GM18507 (cell line): ENCODE measurements at regions not wholly inside any gene's neighbourhood (a gene's known extent, or its start where the extent isn't known, plus 50 kb on each side); places are given as distances from the start of the nearest gene placed in this dataset.

Experiments
- DNase-seq: peaks from one replicate; pipeline ENCODE4 v3.0.0; 2011; ENCODE audit warnings: low read depth; ENCODE audit not compliant: insufficient read length; ENCODE audit errors: extremely low spot score
- FAIRE-seq: peaks from 2 replicates; lab custom pipeline; 2011; peaks lifted over from hg19 to GRCh38; lab: Jason Lieb, UNC

DNA sequence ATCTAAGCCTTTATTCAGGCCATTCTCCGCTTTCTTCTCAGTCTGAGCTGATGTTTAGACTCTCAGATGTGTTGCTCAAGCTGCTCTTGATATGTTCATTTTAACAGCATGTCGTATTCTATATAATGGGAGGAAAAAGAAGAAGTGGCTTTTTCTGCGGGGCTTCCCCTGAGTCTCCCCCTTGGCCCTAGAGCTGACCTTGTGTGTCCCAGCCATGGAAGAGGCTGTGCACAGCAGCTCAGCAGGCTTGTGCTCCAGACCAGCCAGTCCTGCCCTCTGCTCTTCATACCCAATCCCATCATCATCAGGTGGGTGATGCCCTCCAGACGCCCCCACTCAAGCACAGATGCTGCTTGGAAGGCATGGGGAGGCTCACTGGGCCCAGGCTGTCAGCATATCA, 155.1 kb upstream of the CELF4 start:
- DNase-seq (no peak), FAIRE-seq (no peak)

- FAIRE-seq = no peak
- DNase-seq = no peak
Measured at GRCh38 chr18:37717656-37718055, 152.1 kb upstream of the CELF4 start.

GRCh38 chr18:37717098-37717497, 151.5 kb upstream of the CELF4 start:
- FAIRE-seq = no peak

DNA sequence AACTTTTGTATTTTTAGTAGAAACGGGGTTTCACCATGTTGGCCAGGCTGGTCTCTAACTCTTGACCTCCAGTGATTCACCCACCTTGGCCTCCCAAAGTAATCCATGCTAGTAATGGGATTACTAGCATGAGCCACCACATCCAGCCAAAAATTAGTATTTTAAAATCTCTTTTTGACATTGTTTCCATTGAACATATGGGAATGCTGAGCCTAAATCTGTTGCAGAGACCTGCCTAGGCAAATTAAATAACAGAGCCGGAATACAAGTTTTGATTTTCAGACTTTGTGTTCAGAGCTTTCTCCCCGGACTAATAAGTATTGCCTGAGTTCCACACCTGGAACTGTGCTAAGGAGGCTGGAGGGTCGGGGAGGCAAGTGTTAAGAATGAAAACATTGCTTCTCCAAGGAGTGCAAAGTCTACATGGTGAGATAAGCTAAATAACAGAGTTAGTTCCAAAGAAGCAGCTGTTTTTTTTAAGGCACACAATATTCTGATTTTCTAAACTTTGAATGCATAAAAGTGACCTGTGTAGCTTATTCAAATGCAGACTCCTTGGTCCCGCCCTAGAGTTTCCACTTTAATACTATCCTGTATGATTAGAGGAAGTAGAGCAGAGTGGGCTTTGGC, 150.6 kb upstream of the CELF4 start:
- FAIRE-seq (no peak), DNase-seq (no peak)

More at GRCh38 chr18:37717098-37717497, 151.5 kb upstream of the CELF4 start:
- DNase-seq = no peak

DNA sequence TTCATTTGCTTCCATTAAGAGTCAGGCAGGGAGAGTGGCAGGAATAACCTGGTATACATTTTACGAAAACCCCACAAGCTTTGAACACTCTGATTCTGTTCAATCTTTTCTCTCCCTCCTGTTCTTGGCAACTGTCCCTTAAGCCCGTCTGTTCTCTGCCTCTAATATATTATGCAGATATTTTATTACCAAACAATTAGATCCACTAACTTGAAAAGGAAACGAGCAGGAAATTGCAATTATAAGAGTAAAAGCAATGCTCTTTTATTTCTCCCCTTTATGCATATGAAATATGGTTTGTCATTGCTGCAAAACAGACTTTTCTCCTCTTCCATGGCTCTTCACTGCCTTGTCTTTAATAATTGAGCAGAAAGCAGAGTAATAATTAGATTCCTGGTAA, 149.1 kb upstream of the CELF4 start:
- DNase-seq (no peak), FAIRE-seq (no peak)

DNA sequence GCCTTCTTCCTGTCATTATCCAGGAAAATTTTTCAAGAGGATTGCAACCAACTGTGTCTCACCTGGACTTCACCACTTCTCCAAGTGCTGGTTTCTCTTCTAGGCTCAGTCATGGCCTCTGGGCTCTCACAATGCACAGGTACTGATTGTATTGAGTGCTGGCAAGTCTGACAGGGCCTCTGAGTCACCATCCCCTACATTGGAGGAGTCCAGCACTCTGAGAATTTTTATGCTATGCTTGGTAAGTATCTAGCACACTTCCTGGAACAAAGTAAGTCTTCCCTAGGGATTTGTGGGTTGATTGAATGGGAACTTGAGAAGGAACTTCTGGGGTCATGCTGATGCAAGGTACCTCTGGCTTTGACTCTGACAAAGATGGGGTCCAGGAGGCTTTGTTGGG, 147.2 kb upstream of the CELF4 start:
- DNase-seq (no peak), FAIRE-seq (no peak)

GRCh38 chr18:37711766-37712505, 146.3 kb upstream of the CELF4 start:
- DNase-seq = no peak
- FAIRE-seq = no peak

- no peak for FAIRE-seq
Measured at GRCh38 chr18:37710726-37711125, 145.1 kb upstream of the CELF4 start.

GRCh38 chr18:37709740-37710139, 144.1 kb upstream of the CELF4 start:
- FAIRE-seq (no peak), DNase-seq (no peak)

More at GRCh38 chr18:37710726-37711125, 145.1 kb upstream of the CELF4 start:
- DNase-seq = no peak

DNA sequence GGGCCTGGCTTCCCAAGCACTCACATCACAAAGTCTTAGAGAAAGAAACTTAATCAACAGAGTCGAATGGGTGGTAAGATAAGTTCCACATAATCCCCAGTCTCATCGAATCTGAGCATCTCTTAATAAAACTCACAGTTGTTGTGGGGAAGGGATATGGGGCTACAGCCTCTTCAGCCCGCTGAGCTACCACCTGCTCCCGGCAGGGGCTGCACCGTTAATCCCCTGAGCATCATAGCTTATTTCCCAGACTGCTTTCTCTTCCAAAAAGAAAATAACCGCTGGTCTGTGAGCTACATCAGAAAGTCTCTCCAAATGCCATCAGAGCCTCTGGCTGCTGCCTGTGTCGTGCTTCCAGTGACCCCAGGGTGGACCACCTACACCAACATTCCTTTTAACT, 139.4 kb upstream of the CELF4 start:
- FAIRE-seq (no peak), DNase-seq (no peak)

DNA sequence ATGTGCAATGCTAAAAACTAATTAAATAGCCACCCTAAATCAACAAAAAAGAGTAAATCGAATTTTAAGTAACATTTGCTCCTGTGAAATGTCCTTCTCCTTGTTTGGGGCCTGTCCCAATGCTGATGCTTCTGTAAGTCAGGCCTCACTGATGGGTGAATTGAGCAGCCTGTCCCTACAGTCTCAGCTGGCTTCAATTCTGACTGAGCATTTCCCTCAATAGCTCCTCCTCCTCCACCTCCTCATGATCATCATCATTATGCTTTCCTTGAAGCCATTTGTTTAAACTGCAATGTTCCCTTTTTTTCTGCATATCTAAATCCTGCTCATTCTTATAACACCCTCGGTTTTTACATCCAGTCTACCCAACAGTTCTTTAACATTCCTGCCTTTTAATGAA, 137.2 kb upstream of the CELF4 start:
- no peak for FAIRE-seq
- DNase-seq = no peak

DNA sequence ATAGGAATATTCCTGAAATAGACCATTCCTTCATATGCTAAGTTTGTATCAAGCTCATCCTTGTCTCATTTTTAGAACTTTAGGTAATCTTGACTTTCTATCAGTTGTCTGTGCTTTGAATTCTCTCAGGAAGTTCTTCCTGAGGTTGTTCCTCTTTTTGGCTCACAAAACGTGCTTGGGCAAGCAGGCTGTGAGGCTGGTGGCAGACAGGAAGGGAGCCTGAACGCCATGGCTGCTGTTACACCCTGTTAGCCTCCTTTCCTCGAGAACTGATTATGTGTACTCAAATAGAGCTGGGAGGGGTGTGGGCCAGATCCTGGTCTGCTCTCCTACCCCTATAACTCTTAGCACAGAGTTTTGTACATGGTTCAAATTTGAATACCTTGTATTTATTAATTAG, 136.4 kb upstream of the CELF4 start:
- DNase-seq = no peak
- no peak for FAIRE-seq

- no peak for FAIRE-seq
- DNase-seq = no peak
Measured at GRCh38 chr18:37698508-37699040, 133.0 kb upstream of the CELF4 start.

GRCh38 chr18:37694516-37694915, 128.9 kb upstream of the CELF4 start:
- DNase-seq = no peak
- no peak for FAIRE-seq

DNA sequence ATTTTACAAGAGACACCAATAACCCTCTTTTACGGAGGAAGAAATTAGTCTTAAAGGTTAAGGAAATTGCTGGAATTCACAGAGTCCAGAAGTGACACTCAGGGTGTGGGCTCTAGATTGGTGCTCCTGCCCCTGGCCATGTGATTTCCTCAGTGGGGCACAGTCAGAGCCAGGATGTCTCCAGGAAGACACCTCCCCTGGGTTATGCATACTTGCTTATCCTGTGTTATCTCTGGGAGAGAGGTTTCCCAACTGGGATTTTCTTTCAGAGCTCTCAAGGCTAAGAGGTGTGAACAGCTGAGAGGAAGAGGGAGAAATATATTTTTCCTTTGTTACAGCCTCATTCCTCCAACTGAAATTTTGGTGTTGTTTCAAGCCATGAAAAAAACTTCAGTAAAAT, 125.6 kb upstream of the CELF4 start:
- FAIRE-seq = no peak
- no peak for DNase-seq

DNA sequence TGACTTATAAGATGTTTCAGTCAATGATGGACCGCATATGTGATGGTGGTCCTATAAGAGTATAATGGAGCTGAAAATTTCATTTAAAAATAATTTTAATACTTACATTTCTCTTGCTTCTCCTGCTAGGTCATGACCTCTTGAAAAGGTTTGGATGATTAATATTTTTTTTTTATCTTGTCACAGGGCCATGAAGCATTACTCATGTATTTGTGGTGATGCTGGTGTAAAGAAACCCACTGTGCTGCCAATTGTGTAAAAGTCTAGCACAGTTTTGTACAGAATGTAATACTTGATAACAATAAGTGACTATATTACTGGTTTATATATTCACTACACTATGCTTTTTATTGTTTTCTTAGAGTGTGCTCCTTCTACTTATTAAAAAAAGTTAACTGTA, 124.2 kb upstream of the CELF4 start:
- FAIRE-seq = no peak
- no peak for DNase-seq

DNA sequence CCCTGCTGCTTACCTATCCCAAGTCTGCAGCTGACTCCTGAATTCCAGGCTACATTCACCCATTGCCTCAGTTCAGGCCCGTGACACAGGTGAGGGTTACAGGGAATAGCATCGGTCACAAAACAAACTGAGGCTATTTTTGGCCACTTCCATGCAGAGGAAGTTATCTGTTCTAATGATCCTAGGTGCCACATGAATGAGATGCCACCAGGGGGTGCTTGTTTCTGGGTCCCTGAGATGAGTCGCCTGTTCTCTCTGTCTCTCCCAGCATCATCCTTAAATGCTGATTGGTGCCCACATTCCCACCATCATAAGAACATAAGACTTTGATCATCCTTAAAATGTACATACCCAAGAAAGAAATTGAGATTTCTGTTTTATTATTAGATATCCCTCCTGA, 119.0 kb upstream of the CELF4 start:
- FAIRE-seq (no peak), DNase-seq (no peak)

GRCh38 chr18:37684183-37684582, 118.6 kb upstream of the CELF4 start:
- FAIRE-seq (no peak), DNase-seq (no peak)

DNA sequence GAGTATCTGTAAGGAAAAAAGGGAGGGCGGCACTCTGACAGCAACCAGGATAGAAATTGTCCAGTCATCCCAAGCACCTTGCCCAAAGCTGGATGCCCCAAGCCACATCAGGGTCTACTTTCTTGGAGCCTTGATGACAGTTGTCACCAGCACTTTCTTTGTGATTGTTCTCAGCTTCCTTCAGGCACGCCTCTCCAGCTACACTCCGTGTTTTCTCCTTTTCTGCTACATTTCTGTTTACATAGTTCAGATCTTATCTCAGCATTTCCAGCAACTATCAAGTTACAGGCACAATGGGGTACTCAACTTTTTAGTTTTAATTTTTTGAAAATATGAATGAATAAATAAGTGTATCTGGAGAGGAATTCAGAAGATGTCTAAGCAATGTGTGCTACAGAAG, 115.3 kb upstream of the CELF4 start:
- no peak for DNase-seq
- no peak for FAIRE-seq

DNA sequence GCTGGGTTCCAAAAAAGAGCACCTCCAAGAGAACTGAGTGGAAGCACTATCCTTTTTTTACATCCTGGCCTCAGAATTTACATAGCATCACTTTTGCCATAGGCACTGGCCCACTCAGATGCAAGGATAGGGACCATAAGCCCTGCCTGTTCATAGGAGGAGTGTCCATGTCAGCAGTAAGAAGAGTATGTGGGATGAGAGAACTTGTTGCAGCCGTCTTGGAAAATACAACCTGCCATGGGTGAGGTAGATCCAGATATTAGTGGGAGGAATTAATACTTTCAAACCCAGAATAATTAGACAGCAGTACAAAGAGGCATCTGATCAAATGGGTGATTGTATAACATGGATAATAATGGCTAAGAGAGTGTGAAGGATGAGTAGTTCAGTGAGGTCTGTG, 110.7 kb upstream of the CELF4 start:
- FAIRE-seq (no peak), DNase-seq (no peak)

DNA sequence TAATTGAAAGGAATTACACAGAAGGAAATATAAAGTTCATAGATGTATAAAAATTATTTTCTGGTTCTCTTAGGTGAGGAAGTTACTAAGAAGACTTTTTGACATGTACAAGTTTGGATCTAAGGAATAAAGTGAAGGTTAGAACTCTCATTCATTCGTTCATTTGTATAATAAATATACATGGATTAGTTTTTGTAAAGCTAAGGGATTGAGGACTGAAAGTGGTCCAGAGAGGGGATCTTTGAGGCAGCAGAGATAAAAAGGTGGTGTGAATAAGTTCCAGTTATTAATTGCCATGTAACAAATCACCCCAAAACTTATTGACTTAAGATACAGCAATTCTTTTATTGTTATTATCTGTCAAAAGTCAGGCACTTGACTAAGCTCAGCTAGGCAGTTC, 110.1 kb upstream of the CELF4 start:
- no peak for FAIRE-seq
- DNase-seq = no peak
